22Rv1 (cell line): ENCODE measurements at regions not wholly inside any gene's neighbourhood (a gene's known extent, or its start where the extent isn't known, plus 50 kb on each side); places are given as distances from the start of the nearest gene placed in this dataset.

Source experiments
- ZFX ChIP-seq: fragments of 450-650 bp; IDR thresholded peaks from 2 replicates; pipeline ENCODE4 v1.6.1; 2017; ENCODE audit warnings: antibody characterized with exemption, borderline replicate concordance
- TF ChIP-seq, protein P1 (sequence below): fragments of 450-650 bp; IDR thresholded peaks from 2 replicates; pipeline ENCODE4 v1.5.1; 2017; ENCODE audit warnings: mild to moderate bottlenecking

DNA sequence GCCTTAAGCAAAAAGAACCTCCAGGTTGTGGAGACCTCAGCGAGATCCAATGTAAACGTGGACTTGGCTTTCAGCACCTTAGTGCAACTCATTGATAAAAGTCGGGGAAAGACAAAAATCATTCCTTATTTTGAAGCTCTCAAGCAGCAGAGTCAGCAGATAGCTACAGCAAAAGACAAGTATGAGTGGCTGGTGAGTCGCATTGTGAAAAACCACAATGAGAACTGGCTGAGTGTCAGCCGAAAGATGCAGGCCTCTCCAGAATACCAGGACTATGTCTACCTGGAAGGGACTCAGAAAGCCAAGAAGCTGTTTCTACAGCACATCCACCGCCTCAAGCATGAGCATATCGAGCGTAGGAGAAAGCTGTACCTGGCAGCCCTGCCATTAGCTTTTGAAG, 58.5 kb downstream of the ARHGAP35 start:
- TF ChIP-seq, protein P1, sequence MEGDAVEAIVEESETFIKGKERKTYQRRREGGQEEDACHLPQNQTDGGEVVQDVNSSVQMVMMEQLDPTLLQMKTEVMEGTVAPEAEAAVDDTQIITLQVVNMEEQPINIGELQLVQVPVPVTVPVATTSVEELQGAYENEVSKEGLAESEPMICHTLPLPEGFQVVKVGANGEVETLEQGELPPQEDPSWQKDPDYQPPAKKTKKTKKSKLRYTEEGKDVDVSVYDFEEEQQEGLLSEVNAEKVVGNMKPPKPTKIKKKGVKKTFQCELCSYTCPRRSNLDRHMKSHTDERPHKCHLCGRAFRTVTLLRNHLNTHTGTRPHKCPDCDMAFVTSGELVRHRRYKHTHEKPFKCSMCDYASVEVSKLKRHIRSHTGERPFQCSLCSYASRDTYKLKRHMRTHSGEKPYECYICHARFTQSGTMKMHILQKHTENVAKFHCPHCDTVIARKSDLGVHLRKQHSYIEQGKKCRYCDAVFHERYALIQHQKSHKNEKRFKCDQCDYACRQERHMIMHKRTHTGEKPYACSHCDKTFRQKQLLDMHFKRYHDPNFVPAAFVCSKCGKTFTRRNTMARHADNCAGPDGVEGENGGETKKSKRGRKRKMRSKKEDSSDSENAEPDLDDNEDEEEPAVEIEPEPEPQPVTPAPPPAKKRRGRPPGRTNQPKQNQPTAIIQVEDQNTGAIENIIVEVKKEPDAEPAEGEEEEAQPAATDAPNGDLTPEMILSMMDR, result no peak
- TF ChIP-seq ZFX, result no peak
